HG02884 (cell line): ENCODE measurements at regions not wholly inside any gene's neighbourhood (a gene's known extent, or its start where the extent isn't known, plus 50 kb on each side); places are given as distances from the start of the nearest gene placed in this dataset.

Experiments used
- ATAC-seq: cut with Tn5 transposase; IDR thresholded peaks from one replicate; pipeline ENCODE4 v1.9.1; 2021; ENCODE audit warnings: mild to moderate bottlenecking, moderate library complexity; ENCODE audit not compliant: unreplicated experiment

- no peak for ATAC-seq
These were observed 512.2 kb upstream of the ALCAM start for GRCh38 chr3:104854468-104854867.

GRCh38 chr3:104855702-104856101 is 511.0 kb upstream of the ALCAM start:
- no peak for ATAC-seq

DNA sequence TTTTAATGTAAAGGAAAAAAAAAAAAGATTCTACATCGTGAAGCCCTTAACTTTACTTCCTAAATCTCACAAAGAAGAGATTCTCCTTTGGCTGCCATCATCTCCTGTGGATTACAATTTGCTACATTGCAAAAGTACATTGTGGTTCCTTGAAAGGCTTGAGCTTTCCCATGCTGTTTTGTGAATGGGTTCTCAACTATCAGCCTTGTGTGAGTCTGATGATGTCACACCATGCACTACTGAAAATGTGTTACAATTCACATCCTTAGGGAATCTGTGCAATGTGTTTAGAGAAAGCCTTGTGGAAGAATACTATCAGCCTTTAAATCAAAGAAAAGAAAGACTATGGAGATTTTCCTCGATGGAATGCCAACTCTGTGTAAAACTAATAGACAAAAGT is 510.0 kb upstream of the ALCAM start:
- ATAC-seq = no peak

GRCh38 chr3:104868291-104868690 is 498.4 kb upstream of the ALCAM start:
- no peak for ATAC-seq

DNA sequence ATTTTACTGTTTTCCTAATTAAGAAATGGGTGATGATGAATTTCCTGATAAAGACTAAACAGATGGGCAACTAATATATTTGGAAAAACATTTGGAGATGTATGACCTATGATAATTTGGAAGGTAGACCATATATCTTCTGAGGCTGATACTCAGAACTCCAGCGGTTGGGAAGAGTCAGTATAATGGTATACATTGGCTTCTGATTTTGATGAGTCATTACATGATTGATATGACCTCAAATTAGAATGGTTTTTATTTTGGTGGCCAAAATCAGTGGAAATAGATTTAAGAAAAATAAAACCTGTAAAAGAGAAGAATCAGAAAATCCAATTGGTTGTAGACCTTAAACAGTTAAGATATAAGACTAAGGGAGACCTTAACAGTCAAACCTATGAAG is 496.4 kb upstream of the ALCAM start:
- no peak for ATAC-seq

- no peak for ATAC-seq
These were observed 493.4 kb upstream of the ALCAM start for GRCh38 chr3:104873331-104873730.

DNA sequence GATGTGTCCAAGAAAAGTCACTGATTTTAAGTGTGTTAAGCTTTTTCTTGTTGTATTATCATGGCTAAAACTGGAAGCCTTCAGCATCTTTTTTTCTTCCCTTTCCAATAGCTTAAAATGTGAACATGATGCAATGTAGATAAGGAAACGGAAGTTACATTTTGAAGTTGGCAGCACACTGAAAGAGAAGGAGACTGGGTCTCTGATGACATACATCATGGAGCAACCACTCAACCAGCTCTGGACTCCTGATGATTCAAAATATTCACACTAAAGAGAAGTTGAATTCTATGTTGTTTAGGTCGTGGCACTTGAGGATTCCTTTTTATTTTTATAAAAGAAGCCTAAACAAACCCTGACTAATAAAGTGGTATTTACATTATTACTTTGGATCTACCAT is 488.3 kb upstream of the ALCAM start:
- no peak for ATAC-seq

- ATAC-seq = no peak
These were observed 486.8 kb upstream of the ALCAM start for GRCh38 chr3:104879919-104880318.

- no peak for ATAC-seq
These were observed 481.4 kb upstream of the ALCAM start for GRCh38 chr3:104885214-104885814.

GRCh38 chr3:104886220-104886995 is 480.3 kb upstream of the ALCAM start:
- ATAC-seq = no peak

DNA sequence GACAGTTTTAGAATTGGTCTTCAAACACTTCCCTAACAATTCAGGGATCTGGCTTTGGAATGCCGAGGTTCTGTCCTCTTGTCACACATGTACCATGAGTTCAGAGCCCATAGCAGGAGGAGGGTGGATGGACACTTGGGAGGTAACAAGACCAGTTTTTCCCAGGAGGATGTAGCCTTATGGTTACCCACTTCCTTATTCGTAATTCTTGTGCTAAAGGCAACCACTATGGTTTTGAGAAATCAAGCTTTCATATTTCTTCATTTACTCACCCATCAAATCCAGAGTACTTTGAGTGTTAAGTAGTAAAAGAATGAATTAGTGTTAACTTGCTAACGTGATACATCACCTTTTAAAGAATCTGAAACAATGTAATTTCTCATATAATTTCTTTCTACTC is 479.6 kb upstream of the ALCAM start:
- no peak for ATAC-seq

- no peak for ATAC-seq
These were observed 479.1 kb upstream of the ALCAM start for GRCh38 chr3:104887619-104888018.

- ATAC-seq = no peak
These were observed 474.7 kb upstream of the ALCAM start for GRCh38 chr3:104892044-104892443.

DNA sequence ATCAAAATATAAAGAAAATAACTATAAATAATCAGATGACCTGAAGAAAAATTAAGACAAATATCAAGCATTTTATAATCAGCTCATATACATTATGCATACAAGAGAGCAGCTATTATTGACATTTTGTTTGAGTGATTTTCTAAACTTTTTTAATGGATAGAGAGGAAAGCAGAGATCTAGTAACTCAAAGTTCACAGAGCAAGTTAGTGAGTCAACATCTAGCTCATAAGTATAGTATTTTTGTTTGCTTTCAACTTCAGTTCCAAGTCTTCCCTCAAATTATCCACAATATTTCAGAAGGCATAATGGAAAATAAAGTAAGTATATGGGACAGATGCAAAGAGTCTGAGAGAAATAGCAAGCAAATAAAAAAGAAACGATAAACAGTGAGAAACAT is 470.1 kb upstream of the ALCAM start:
- ATAC-seq = no peak

GRCh38 chr3:104901396-104901795 is 465.3 kb upstream of the ALCAM start:
- no peak for ATAC-seq

GRCh38 chr3:104903064-104903463 is 463.6 kb upstream of the ALCAM start:
- no peak for ATAC-seq

- no peak for ATAC-seq
These were observed 460.6 kb upstream of the ALCAM start for GRCh38 chr3:104906001-104906639.

- no peak for ATAC-seq
These were observed 459.2 kb upstream of the ALCAM start for GRCh38 chr3:104907507-104907906.

- ATAC-seq = no peak
These were observed 457.9 kb upstream of the ALCAM start for GRCh38 chr3:104908761-104909160.

GRCh38 chr3:104909198-104909597 is 457.5 kb upstream of the ALCAM start:
- ATAC-seq = no peak

- no peak for ATAC-seq
These were observed 457.0 kb upstream of the ALCAM start for GRCh38 chr3:104909721-104910120.

GRCh38 chr3:104911376-104911775 is 455.3 kb upstream of the ALCAM start:
- ATAC-seq = no peak
